ENCODE measurements at regions not wholly inside any gene's neighbourhood (a gene's known extent, or its start where the extent isn't known, plus 50 kb on each side); places are given as distances from the start of the nearest gene placed in this dataset.
"Not testable (repeated sequence)": the region's sequence is repeated elsewhere in the genome, so short reads cannot be mapped to it uniquely, and the experiment has no call there.

- DNase-seq (ENCODE audit: low read depth in 2 of 2) = no peak
Observed at GRCh38 chr4:179248821-179249220, 1806.6 kb upstream of the AGA start.

- no peak for DNase-seq (ENCODE audit: low read depth in 2 of 2)
Observed at GRCh38 chr4:179268791-179269190, 1826.6 kb upstream of the AGA start.

- no peak for DNase-seq (ENCODE audit: low read depth in 2 of 2)
Observed at GRCh38 chr4:179272282-179272681, 1830.0 kb upstream of the AGA start.

GRCh38 chr4:179278647-179279046 is 1836.4 kb upstream of the AGA start:
- no peak for DNase-seq (ENCODE audit: low read depth in 2 of 2)

- no peak for DNase-seq (ENCODE audit: low read depth in 2 of 2)
Observed at GRCh38 chr4:179285696-179286095, 1843.5 kb upstream of the AGA start.

- no peak for DNase-seq (ENCODE audit: low read depth in 2 of 2)
Observed at GRCh38 chr4:179291657-179292056, 1849.4 kb upstream of the AGA start.

GRCh38 chr4:179292468-179292867 is 1850.2 kb upstream of the AGA start:
- DNase-seq (ENCODE audit: low read depth in 2 of 2) = no peak

- no peak for DNase-seq (ENCODE audit: low read depth in 2 of 2)
Observed at GRCh38 chr4:179307297-179308136, 1865.3 kb upstream of the AGA start.

- DNase-seq (ENCODE audit: low read depth in 2 of 2) = no peak
Observed at GRCh38 chr4:179313823-179314222, 1871.6 kb upstream of the AGA start.

- DNase-seq (ENCODE audit: low read depth in 2 of 2) = no peak
Observed at GRCh38 chr4:179325181-179325580, 1882.9 kb upstream of the AGA start.

- DNase-seq (ENCODE audit: low read depth in 2 of 2) = no peak
Observed at GRCh38 chr4:179328627-179329026, 1886.4 kb upstream of the AGA start.

GRCh38 chr4:179331362-179331761 is 1889.1 kb upstream of the AGA start:
- no peak for DNase-seq (ENCODE audit: low read depth in 2 of 2)

GRCh38 chr4:179344861-179345260 is 1902.6 kb upstream of the AGA start:
- no peak for DNase-seq (ENCODE audit: low read depth in 2 of 2)

- DNase-seq (ENCODE audit: low read depth in 2 of 2) = no peak
Observed at GRCh38 chr4:179352221-179352620, 1910.0 kb upstream of the AGA start.

- DNase-seq (ENCODE audit: low read depth in 2 of 2) = no peak
Observed at GRCh38 chr4:179353786-179354185, 1911.5 kb upstream of the AGA start.

GRCh38 chr4:179361978-179362486 is 1919.8 kb upstream of the AGA start:
- no peak for DNase-seq (ENCODE audit: low read depth in 2 of 2)

GRCh38 chr4:179365932-179366331 is 1923.7 kb upstream of the AGA start:
- not testable (repeated sequence) for DNase-seq (ENCODE audit: low read depth in 2 of 2)

- DNase-seq (ENCODE audit: low read depth in 2 of 2) = no peak
Observed at GRCh38 chr4:179372242-179372641, 1930.0 kb upstream of the AGA start.

- no peak for DNase-seq (ENCODE audit: low read depth in 2 of 2)
Observed at GRCh38 chr4:179372746-179373145, 1930.5 kb upstream of the AGA start.

- DNase-seq (ENCODE audit: low read depth in 2 of 2) = not testable (repeated sequence)
Observed at GRCh38 chr4:179378847-179379246, 1936.6 kb upstream of the AGA start.

GRCh38 chr4:179392787-179393186 is 1950.5 kb upstream of the AGA start:
- DNase-seq (ENCODE audit: low read depth in 2 of 2) = no peak

GRCh38 chr4:179398414-179398813 is 1956.2 kb upstream of the AGA start:
- DNase-seq (ENCODE audit: low read depth in 2 of 2) = no peak

- DNase-seq (ENCODE audit: low read depth in 2 of 2) = no peak
Observed at GRCh38 chr4:179399054-179399782, 1957.0 kb upstream of the AGA start.
